Fibroblast of skin of left quadriceps (primary cell): ENCODE measurements at regions not wholly inside any gene's neighbourhood (a gene's known extent, or its start where the extent isn't known, plus 50 kb on each side); places are given as distances from the start of the nearest gene placed in this dataset.
A peak's percentile ranks its signal among the peaks of the same experiment; 100 is the strongest.
"Not testable (repeated sequence)": the region's sequence is repeated elsewhere in the genome, so short reads cannot be mapped to it uniquely, and the experiment has no call there.

ENCODE experiments used
- DNase-seq, 2 experiments: peaks; one replicate each; pipeline ENCODE4 v3.0.0-alpha.2; 2013; ENCODE audit warnings: low read depth in 2 of 2

DNA sequence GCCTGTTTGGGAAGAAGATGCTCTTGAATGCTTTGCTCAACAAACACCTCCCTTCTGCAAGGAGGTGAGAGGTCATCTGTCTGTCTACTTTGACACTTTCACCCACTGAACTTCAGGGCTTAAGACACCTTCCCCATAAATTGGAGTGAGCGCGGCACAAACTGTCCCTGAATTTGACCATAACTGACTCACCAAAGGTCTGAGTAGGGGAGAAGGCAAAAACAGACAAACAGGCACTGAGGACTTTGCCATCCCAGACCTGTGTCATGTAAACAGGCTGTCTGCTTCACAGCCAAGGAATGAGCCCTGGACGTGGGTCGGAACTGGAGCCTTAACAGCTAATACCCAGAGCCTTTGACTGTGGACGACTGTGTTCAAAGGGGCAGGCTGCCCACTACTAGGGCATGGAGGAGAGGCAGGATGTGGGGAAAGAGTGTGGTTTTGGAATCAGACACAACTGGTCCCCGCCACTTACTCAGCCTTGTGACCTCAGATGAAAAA, 320.9 kb upstream of the KLF4 start:
- DNase-seq, result no peak

DNA sequence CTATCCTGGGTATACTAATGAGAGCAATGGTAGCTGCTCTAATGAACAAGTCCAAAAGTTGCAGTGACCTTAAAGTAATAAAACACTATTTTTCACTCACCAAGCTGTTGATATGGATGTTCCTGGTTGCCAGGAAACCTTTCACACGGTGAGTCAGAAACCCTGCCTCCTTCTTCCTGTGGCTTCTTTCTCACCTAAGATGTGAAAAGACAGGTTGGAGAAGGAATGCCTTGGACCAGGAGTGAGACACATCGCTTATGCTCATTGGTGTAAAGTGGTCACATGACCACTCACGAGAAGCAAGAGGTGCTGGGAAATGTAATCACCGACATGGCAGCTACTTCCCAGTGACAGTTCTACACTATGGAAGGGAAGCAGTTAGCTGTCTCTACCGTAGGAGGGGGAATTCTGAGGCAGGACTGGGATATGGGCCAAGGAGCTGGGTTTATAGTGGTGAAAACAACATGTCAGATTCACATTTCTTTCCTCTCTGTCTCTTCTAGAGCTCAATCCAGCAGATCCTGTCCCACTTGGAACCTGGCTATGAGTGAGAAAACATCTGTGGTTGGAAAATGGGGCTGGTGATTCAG, 320.4 kb upstream of the KLF4 start:
- no peak for DNase-seq

DNA sequence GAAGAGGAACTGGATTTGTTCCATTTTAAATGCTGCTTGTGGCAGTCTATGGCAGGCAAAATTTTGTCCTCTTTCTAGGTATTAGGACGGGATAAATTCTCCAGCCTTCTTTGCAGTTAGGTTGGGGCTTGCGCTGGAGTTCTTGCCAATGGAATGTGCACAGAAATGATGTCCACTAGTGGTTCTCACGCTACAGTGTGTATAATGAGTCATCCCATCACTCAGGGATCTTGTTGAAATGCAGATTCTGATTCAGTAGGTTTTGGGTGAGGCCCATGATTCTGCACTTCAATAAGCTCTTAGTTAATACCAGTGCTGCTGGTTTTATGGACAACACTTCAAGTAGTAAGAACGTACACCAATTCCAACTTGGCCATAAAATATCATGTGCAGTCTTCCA, 317.6 kb upstream of the KLF4 start:
- DNase-seq, result no peak

DNA sequence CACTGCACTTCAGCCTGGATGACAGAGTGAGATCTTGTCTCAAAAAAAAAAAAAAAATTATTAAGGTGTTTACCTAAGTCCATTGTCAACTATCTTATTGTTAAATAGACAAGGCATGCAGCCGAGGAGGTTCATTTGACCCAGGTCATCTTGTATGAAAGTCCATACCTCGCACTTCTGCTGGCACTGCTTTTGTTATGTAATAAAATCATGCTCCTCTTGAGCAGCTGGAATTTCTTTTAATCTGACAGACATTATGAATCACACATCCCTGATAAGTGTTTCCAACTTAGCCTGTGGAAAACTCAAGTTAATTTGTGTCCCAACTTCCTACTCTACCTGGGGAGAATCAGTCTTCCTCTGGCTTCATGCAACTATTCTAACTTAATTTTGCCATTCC, 315.6 kb upstream of the KLF4 start:
- no peak for DNase-seq

DNA sequence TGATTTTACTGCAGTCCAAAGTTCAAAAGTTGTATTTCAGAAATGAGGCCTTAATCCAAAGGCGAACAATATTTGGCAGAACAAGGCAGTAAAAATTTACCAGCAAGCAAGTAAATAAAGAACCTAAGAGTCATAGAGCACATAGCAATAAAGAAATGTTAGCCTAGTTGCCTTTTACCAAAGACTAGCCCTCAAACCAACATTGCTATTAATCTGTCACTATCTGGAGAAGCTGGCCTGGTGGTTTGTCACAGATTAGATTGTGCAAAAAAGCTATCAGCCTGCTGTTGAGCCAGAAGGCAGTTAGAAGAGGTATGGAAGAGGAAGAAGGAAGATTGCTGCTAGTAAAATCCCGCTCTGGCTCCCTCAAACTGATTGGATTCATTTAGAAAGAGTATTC, 304.7 kb upstream of the KLF4 start:
- no peak for DNase-seq

DNA sequence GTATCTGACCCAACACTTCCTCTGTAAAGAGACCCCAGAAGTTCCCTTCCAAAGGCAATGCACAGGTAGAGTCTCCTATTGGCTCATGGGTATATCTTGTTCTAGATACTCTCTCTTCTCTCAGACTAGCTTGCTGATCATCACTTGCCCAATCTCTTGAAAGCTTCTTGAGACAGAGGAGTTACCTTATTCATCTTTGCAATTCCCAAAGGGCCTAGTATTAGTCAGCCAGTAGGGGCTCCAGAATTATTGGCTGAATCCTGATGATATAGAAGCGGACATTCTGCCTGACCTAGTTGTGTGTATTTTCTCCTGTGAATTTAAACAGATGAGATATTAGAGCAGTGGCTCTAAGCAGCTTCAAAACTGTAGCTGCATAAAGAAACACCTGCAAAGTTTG, 304.0 kb upstream of the KLF4 start:
- no peak for DNase-seq

DNA sequence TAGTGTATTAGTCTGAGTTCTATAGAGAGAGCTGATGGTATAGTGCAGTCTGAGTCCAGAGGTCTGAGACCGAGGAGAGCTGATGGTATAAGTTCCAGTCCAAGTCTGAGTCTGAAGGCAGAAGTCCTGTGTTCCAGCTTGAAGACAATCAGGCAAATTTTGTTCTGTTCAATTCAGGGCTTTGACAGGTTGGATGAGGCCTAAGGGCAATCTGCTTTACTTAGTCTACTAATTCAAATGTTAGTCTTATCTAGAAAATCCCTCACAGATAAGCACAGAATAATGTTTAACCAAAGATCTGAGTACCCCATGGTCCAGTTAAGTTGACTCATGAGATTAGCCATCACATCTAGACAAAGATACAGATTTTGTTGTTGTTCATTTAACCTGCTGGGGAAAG, 303.0 kb upstream of the KLF4 start:
- DNase-seq, result no peak

DNA sequence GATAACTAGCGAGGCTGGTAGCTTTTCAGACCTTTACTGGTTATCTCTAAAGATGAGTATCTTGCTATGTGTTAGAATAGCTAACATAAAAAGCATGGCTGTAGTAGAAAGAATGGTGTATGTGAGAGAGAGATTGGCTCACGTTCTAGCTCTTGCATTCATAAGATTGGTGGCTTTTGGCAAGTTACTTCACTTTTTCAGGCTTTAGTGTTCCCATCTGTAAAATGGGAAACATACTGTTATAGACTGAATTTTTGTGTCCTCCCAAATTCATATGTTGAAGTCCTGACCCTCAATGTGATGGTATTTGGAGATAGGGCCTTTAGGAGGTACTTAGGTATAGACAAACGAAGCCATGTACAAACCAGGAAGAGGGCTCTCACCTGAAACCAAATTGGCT, 302.4 kb upstream of the KLF4 start:
- no peak for DNase-seq

DNA sequence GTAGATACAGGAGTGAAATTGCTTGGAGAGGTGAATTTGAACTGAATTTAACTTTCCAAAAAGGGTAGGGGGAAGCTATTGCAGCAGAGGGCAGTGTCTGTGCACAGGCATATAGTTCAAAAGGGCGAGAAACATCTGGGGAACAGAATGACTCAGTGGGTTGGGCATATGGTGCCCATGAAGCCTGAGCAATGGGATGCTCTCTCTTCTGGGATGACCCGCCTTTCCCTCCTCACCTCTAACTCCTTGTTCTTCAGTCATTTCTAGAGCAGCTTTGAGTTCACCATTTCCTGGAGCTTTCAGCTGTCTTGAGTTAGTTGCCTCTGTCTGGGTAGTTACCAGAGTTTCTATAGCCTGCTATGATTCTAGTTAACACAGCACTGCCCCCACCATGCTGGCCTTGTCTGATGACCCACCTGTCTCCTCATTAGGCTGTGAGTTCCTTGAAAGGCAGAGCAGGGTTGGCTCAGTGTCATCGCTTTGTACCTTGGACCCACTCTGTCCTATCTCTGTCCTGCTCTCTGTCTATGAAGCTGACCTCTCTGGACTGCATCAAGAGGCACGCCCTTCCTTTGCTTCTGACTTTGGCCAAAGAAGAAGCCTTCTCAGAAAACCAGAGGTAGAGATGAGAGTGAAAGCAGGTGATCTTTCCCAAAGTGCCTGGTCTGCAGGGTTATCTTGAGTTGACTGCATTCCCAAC, 299.6 kb upstream of the KLF4 start:
- DNase-seq, result no peak

DNA sequence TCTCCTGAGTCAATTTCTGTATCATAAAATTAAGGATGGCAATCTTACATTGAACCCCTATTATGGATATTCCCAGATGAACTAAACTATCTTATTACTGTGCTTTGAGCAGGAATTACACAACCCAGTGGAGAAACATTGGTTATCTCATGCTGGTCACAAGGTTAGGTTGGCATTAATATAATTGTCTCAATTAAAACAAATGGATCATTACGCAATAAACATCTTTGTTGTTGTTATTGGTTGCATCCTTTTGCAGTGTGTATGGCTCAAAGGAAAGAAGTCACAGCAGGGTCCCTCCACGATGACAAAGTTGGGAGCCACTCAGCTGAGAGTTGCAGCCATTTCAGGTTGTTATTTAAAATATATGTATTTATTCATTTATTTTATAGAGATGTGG, 297.0 kb upstream of the KLF4 start:
- DNase-seq, result no peak

DNA sequence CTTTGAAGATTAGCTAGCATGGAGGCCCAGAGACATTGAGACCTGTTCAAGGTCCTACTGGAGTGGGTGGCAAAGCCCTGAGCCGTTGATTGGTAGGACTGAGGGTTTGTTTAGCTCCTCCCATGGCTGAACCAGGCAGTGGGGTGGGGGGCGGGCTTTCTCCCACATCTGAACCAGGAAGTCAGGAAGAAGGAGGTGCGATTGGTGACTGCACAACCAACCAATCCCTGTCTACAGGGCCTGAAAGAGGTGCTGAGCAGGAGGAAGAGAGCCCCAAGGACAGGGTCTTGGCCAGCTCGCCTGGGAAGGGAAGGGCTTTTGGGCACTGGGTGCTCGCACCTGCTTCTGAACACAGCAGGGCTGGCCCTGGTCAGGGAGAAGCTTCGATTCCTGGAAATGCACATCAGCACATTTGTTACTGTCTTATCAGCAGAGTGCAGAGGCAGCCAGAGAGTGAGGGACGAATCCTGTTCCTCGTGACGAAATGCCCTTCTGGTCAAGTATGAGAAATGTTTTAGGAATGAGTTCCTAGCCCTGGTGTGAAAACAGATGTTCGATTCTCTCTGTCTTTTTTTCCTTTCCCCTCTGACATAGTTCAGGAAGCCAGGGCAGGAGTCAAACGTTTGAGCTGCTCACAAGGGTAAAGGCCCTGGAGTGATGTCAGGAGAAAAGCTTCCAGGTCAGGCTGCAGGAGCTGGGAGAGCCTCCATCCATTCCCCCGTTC, 294.8 kb upstream of the KLF4 start:
- DNase-seq, result peak; percentile 41 to 46

DNA sequence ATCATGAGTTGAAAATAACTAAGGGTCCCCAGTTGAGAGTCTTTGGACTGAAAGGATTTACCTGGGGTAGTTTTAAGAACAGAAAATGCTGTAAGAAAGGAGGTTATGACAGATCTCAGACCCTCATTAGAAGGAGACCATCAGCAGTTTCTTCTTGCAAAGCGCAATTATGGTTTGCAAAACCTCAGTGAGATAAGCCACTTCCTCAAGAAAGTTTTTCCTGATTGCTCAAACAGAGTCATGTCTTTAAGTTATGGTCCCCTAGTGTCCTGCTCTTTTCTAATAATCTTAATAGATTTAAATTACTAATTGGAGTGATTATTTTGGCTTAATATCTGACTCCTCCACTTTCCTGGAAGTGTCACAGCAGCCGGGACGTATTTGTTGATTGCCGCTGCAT, 293.2 kb upstream of the KLF4 start:
- DNase-seq, result no peak

DNA sequence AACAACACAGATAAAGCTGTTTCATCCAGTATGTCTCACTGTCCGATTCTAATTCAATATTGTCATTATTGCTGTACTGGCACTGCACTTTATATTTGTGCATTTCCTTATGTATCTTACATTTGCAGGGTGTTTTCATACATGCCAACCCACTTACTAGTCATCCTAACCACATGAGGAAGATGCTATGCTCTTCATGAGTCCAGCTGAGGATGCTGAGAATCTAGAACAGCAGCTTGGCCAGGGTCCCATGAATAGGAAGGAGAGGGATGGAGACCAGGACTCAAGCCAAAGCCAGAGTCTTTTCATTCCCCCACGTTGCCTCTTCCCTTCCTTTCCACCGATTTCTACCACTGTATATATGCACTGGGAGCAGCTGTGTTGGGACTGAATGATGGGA, 292.8 kb upstream of the KLF4 start:
- DNase-seq, result peak; percentile 44 to 45

DNA sequence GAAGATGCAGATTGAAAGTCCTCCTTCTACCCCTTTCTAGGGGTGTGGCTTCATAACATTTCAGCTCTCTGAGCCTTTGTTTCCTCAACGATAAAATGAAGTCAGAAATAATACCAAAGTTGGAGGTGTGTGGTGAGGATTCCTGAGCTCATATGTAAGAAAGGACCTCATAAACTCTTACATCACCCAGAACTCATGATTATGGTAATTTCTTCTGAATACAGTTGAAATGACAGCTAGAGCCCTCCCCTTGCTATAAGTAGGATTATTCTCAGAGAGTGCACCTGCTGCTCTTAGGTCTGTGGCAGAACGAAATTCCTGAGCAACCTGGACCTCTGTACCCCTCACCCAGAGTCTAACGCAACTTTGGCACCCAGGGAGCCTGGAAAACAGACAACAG, 291.4 kb upstream of the KLF4 start:
- DNase-seq, result no peak

DNA sequence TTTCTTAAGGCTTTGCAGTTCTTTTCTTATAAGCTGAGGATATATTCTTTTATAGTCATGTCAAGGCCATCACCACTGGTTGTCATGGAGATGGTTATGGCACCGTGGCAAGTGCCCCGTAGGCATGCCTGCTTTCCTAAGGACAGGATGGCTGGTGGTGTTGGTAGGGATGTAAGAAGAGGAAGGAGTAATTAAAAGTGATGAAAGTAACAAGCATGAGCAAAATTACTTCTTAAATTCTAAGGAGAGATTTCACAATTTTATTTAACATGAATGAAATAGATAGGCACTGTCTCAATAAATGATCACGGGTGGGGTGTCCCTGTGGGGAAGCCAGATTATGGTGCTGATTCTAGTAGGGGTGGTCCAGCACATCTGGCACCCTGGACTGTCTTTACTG, 290.2 kb upstream of the KLF4 start:
- no peak for DNase-seq

DNA sequence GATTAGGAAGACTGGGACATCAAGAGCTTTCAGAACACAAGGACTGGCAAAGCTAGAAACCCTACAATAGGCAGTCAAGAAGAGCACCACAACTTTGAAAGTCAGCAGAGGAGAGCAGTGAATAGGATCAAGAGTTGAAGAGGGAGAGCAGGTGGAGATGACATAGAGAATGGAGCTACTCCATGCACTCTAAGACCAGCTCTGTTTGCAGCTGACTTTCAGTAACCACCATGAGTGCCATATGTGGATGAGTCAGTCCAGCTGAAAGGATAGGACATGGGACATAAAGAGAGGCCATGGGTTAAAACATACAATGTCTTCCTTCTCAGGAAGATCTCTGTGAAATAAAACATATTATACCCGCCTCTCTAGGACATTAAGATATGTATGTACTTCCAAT, 289.1 kb upstream of the KLF4 start:
- DNase-seq, result no peak

DNA sequence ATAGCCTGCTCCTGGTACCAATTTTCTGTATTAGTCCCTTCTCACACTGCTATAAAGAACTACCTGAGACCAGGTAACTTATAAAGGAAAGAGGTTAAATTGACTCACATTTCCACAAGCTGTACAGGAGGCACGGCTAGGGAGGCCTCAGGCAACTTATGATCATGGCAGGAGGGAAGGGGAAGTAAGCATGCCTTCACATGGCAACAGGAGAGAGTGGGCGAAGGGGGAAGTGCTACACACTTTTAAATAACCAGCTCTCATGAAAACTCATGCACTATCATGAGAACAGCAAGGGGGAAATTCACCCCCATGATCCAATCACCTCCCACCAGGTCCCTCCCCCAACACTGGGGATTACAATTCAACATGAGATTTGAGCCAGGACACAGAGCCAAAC, 284.5 kb upstream of the KLF4 start:
- DNase-seq, result not testable (repeated sequence)

DNA sequence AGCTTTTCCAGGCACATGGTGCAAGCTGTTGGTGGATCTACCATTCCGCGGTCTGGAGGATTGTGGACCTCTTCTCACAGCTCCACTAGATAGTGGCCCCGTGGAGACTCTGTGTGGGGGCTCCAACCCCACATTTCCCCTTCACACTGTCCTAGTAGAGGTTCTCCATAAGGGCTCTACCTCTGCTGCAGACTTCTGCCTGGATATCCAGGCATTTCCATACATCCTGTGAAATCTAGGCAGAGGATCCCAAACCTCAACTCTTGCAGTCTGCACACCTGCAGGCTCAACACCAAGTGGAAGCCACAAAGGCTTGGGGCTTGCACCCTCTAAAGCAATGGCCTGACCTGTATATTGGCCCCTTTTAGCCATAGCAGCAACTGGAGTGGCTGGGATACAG, 283.4 kb upstream of the KLF4 start:
- no peak for DNase-seq

DNA sequence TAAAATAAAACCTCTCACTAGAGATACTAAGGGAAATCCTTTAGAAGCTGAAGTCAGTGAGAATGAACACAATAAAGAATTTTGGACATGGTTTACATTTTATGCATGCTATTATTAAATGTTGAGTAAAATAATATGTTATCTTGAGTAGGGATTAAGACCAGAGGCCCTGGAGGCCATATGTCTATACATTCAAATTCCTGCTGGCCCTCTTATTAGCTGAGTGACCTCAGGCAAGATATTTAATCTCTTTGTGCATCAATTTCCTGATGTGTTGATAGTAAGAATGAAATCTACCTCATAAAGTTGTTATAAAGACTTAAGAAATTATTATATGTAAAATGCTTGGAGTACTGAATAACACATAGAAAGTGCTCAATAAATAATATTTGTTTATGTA, 281.1 kb upstream of the KLF4 start:
- no peak for DNase-seq

DNA sequence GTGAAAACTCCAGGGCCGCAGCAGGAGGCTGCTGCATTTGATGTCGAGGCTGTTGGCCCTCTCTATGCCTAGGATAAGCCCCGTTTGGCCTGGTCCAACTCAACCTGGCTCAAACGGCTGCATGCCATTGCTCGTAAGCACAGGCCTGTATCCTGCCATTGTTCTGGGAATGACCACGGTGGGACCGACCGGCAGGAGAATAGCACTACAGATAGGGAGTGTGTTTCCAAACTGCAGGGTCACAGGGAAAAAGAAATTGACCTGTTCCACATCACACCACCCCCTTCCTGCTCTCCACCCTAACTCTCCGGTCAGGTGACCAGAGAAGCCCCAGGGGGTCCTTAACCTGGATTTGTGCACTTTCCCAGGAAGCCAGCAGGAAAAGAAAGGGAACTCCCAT, 278.7 kb upstream of the KLF4 start:
- DNase-seq, result no peak

DNA sequence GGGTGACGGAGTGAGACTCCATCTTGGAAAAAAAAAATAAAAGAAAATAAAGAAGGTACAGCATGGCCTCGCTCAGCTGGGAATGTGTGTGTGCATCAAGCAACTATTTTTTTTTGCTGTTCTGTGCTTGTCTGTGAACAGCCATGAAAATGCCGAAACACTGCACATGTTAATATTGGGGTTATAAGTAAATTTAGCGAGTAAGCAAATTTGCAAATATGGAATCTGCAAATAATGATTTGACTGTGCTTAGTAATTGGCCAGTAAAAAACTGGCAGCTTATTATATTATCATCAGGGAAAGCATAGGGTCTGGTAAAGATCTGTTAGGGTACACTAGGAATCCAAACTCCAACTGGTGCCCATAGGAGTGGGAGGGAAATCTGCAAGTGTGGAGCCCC, 278.1 kb upstream of the KLF4 start:
- DNase-seq, result no peak

DNA sequence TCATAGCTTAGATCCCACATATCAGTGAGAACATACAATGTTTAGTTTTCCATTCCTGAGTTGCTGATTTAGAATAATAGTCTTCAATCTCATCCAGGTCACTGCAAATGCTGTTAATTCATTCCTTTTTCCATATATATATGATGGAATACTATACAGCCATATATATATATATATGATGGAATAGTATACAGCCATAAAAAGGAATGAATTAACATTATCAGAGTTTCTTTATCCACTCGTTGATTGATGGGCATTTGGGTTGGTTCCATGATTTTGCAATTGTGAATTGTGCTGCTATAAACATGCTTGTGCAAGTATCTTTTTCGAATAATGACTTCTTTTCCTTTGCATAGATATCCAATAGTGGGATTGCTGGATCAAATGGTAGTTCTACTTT, 273.9 kb upstream of the KLF4 start:
- not testable (repeated sequence) for DNase-seq

DNA sequence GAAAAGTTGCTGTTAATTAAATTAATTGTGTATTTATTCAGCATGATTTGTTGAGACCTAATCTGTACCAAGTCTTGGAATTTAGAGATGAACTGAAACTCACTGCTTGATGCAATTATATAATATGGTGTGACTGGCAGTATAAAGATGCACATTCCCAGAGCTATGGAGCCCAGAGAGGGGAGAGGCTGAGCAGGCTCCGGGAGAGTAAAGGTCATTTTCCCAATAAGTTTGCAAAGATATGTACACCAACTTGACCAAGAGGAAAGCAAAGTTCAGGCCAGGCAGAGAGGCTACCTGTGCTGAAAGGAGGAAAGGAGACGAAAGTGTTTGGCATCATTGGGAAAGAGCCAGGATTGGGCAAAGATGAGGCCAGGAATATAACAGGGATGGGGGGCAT, 271.7 kb upstream of the KLF4 start:
- no peak for DNase-seq
